ENCODE measurements at regions not wholly inside any gene's neighbourhood (a gene's known extent, or its start where the extent isn't known, plus 50 kb on each side); places are given as distances from the start of the nearest gene placed in this dataset.

DNA sequence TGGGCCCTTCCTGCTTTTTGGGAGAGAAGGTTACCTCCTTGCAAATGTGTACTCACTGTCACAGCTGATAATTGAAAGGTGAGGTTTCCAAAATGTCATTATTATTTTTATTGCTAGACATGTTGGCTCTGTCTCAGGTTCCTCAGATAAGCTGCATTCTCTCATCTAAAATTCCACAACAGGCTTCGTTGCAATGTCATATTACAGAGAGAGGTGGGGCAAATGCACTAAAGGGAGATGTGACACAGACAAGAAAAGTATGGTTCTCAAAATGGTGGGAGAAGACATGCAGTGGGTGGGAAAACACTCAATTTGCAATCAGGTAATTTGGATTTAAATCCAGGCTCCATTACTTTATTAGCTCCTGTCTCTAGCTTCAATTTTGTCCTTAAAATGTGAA lies 256.4 kb upstream of the POU3F2 start:
- DNase-seq, result no peak

DNA sequence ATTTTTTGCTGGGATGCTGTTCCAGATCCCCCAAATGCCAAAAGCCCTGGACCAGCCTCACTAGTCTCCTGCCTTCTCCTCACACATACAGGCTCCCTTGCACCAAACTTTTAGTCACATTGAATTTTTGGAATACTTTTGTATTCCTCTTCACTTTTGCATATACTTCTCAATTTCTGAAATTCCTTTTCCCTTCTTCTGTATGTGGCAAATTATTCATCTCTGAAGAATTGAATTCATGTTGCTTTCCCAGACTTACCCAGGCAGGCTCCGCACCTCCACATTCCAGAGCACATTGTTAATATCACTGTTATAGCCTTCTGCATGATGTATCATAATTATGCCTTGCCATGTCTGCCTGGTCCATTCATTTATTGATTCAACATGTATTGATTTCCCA lies 255.3 kb upstream of the POU3F2 start:
- DNase-seq, result no peak

DNA sequence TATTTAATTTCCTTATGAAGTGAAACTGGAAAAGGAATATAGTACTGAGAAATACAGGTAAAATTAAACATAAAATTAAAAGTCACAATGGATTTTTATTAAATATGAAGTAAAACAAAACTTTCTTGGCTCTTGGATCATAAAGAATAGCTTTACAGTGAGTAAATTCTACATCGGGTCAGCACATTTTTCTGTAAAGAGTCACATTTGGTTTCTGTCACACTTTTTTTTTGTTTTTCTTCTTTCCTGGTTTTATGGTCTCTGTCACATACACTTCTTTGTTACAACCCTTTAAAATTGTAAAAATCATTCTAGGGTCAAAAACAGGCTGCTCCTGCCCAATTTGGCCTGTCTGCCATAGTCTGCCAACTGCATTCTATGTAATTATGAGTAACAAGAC lies 254.4 kb upstream of the POU3F2 start:
- no peak for DNase-seq

DNA sequence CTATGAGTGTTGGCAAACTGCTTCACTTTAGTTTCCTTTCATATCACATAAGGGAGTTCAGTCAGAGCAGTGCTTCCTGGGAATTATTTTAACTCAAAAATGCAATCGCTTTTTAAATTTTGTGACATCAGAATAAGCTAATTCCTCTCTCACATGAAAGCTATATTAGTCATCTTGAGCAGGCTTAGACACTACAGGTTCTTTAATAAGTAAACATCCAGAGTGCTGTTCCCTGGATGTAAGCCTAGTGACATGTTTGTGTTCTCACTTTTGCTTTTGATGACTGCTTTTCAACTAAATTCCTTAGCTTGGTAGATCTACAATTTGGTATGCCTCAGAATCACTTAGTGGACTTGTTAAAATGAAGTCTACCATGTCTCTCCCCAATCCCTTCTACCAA lies 252.7 kb upstream of the POU3F2 start:
- no peak for DNase-seq

DNA sequence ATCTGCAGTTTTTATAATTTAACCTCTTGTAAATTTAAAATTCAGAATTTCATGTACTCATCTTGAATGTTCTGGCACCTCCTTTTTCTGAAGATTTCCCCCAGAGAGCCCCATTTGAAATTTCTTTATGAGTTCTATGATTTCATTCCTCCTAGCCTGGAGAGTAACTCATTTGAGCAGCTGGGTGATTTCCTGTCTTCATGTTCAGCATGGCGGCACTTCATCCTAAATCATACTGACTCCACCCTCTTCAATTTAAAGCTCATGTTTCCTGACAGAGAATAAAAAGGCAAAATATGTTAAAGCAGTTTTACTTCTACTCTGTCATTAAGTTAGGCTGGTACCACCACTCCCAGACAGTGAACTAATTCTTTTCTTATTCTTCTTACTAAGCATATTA lies 250.9 kb upstream of the POU3F2 start:
- no peak for DNase-seq

DNA sequence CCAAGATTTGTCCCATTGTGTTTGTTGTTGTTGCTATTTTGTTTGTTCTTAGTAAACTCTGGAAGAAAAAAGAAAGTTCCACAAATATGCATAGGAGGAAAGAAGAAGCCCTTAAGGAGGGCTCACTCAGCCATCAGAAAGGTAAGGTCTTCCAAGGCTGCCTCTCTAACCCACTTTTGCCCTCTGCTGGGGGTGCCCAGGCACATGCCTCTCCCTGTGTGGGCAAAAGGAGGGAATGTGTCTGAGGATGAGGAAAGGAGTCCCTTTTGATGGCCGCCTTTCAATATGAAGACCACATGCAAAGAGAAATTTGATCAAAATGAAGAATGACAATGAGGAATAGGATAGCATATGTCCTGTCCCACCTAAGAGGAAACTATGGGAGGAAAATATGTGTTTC lies 248.2 kb upstream of the POU3F2 start:
- DNase-seq, result no peak

DNA sequence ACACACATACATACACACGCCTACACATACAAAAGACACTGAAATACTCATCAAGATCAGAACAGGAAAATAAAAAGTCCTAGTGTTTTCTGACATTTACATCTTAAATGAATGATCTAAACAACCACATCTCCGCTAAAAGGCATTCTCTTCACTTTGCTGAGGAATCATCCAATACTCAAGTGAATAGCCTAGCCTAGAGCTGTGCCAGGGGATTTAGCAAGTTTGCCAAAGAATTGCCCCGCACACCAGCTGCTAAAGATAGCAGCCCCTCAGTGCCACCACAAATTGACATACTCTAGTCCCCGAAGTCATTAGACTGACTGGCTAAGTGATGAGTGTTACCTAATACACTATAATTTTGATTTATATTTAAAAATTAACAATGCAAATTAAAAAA lies 246.8 kb upstream of the POU3F2 start:
- DNase-seq, result no peak

DNA sequence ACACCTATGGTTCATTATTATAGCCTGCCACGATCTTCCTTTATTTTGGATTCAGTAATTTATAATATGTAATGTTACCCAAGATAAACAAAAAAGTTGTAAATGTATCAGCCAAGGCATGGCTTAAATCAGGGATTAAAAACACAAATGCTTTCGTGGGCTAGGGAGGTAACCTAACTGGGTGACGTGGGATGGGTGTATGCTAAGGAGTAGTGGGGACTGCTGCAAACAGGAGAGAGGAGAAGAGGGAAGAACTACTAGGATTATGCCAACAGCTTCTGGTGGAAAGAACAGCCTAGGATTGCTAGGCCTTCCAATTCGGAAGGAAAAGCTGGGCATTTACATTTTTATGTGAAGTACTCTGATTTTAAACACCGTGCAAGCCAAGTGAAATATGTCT lies 244.8 kb upstream of the POU3F2 start:
- no peak for DNase-seq

DNA sequence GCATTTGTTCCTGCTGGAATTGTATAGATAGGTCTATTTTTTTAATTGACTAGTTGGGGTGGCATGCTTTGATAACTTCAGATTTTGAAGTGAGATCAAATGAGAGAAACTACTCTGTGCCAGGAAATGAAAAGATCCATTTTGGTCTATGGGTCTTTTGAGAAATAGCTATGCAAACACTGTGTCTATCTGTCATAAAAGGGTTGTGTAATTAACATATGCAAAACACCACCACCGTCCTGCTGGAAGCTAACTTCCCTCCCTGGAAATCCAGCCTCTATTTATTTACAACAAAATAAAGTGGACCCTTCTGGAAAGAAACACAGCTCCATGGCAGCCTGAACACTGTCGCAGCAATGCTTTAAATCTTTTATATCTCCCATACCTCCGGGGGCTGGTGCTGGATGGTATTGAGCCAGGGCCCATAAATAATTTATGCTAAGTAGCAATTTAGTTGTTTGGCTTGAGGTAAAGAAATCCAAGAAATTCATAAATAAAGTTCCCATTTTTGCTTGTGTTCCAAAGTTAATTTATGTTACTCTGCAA lies 244.2 kb upstream of the POU3F2 start:
- no peak for DNase-seq

DNA sequence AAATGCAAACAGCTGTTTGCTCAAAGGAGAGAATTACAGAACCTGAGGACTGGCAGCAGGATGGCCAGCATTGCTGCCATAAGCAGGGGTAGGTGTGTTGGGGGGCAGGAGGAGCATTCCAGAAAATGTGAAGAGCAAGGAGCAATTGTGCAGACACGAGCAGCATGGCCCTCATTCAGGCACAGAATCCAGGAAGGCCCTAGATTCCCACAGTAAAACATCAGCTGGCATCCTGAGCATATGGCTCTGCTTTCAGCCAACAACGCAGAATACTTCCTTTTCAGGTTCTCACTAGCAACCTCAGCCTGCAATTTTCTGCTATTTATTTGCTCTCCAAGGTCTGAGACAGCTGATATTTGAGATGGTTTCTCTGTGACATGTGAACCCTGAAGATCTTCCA lies 243.4 kb upstream of the POU3F2 start:
- no peak for DNase-seq

DNA sequence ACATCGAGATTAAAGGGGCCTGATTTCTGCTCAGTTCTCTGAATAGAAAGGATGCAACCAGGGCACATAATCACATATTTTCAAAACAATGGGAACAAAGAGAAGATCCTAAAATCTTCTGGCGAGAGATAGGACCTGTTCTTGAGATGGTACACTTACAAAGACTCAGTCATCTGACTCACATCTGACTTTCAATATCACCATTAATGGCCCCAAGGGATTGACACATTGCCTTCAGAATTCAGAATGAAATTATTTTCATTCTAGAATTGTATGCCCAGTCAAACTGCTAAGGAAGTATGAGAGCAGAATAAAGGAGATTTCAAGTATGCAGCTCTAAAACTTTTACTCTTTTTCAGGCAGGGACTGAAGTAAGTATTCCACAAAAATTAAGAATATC lies 240.7 kb upstream of the POU3F2 start:
- DNase-seq, result no peak

DNA sequence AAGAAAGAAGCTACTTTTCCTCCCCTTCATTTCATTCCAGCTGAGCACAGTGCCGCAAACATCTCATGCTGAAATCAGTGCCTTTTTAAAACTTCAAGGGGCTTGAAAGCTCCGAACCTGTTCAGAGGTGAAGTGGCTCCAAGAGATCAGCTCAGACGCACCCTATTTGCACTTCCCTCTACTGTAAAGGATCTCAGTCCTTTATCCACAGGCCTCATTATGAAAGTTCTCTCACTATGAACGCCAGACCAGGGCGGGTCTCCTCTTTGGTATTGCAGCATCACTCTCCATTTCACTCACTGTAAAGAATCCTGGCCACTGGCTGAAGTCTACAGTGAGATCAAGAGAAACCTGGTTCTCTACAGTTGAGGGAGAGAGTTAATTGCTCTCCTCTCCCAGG lies 232.7 kb upstream of the POU3F2 start:
- DNase-seq, result no peak

DNA sequence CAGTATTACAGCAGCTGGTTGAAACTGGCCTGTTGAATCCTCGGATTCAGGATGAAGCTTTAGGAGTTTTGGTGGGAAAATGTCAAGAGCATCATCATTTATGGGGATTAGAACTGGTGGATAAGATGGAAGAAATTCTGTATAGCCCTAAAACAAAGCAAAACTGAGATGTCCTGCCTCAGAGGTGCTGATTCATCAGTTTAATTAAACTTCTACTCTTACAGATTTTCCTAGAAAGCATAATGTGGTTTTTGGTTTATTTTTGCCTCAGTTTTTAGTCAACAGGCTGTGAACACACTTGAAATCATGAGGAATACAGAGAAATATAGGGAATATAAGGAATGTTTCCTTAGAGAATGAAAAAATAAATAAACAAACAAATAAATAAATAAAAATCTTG lies 228.7 kb upstream of the POU3F2 start:
- no peak for DNase-seq

DNA sequence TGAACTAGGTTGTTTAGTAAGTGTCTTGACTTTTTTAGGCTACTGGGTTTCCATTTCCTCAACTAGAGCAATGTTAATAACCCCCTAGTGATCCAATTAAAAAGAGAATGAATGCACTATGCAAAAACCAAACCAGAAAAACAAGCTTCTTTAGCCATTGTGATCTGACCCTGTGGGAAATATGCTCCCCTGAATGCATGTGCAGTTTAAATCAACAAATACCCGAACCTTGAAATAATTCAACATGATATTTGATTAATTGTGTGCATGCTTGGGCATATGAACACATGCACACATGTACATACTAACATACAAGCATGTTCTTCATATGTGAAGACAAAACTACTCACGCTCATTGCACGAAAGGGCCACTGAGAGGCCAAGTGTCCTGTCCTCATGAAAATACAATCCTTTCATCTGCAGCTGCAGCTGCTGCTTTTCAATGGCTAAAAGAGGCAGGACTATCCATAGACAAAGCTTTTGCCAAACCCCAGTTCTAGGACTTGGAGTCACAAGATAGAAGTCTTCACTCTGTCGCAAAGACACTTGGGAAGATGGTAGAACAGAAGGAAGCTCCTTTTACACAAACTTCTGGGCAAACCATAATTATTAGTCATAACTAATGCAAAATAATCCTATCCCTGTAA lies 207.1 kb upstream of the POU3F2 start:
- no peak for DNase-seq

DNA sequence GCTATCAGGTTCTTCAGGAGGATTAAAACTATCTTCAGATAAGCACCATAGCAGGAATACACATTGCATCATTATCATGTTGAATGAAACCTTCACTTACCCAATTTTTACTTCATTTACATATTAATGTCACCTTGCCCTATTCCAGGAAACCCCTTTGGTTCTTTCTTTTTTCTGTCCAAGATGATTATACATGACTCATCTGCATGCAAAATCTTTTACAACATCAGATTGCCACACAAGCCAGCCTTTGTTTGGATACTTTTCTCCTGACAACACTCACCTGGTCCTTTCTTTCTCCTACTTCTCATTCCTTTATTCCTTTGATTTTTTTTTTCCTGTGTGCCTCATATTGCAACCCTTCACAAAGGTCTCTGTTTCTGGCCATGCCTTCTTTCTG lies 200.5 kb upstream of the POU3F2 start:
- DNase-seq, result no peak

DNA sequence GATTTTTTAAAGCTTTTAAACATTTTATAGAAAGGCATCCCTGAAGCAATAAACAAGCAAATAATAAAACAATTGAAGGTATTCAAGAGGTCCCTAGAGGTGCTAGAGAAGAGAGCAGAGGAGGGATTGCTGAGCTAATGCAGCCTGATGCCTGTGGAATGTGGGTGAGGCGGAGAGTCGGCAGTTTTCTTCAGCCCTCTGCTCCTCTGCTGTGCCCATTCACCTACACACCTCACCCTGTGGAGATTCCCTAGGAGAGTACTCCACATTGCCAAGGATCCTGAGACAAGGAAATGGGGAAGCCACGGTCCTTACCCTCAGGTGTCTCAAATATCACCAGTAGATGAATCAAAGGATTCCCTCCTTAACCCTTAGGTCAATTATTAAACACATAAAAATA lies 199.8 kb upstream of the POU3F2 start:
- no peak for DNase-seq

DNA sequence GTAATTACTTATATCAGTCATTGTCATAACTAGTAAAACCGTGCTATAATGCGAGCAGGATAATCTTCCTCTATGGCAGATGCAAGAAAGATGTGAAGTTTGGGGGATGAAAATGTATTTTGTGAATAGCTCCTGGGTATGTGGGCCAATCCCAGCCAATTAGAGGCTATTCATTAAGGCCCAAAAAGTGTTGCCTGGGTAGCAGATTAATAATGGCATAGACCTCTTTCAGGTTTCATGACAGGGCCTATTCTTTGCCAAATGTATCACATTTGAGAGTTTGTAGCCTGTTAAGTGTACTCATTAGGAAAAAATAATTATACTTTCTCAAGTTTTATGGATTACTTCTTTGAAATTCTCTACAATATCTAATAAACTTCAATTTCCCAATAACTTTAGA lies 199.2 kb upstream of the POU3F2 start:
- DNase-seq, result no peak

DNA sequence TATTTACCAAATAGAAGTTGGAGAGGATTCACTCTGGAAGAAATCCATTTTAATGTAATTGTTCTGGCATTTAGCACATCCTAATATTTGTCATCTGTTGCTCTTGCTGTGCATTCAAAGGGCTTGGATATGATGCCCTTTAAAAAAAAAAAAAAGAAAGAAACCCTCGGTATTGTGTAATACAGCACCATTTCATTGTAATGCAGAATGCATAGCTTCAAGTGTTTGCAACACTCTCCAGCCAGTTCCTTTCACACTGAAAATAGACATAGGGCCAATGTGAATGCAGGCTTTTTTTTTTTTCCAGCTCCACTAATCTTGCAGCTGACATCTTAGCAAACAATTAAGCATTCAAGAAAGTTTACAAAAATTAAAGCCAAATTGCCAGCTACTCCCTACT lies 197.4 kb upstream of the POU3F2 start:
- no peak for DNase-seq

DNA sequence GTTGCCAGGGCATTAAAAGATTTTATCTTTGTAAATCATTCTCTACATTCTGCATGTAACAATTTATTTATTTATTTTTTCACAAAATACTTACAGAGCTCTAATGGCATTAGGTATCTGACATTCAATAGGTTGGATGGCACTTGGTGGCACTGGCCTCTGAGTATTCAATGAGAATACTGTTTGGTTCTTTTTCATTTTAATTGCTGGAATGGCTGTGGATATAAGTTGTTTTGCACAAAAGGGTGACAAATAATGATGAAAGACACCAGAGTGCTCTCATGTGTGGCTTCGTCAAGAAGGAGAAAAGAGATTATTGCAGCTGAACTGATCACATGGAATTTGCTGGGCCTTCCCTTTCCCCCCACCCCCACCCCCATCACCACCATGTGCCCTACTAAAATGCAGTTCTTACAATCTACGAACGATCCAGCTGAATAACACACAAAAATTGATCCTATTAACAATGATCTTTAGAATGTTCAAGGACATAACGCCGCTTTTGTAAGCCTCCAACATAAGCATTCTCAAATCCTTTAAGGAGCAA lies 195.2 kb upstream of the POU3F2 start:
- no peak for DNase-seq

DNA sequence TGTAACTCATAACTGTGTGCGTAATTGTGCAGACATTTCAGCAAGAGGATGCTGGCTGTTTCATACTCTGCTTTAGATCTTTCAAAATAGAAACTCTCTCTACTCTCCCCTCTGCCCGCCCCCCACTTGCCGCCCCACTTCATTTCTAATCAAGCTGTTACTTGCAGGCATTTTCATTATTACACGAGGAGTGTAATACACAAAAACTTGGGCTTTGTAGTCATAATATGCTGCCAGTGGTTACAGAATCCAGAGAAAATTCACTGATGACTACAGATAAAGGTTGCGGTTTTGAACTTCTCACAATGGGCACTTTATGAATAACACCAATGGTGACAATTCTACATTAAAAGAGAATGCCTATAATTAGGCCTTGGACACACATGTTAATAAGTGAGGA lies 194.0 kb upstream of the POU3F2 start:
- no peak for DNase-seq

DNA sequence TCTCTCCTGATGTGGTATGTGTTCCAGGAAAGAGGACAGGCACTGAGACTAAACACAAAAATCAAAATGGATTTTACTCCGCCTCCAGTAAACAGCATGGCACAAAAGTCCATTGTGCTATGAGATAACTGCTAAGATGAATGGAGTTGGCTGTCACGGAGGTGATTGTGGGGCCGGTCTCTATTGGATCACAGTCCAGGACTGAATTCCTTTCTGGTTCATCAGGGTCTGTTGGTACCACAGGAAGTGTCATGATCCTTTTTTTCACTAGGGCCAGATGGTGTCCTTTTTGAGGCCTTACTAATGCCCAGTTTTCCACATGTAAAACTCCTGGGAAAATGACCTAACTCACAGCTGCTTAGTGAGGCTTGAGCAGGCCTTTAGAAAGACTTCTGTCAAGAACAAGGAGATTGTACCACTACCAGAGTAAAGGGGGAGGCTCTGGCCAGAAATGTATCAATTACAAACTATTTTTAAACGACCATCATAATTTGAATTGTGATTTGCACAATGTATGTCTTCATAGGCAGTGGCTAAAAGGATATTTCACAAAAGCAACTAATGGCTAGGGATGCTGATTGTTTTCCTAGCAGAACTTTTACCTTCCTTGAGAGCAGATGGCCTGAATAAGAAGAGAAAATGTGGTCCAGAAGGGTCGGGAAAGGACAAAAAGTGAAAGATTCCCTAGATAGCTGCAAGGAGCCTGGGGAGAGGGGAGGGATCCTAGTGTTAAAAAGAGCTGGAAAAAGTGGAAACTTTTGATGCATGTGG lies 192.2 kb upstream of the POU3F2 start:
- DNase-seq, result no peak

DNA sequence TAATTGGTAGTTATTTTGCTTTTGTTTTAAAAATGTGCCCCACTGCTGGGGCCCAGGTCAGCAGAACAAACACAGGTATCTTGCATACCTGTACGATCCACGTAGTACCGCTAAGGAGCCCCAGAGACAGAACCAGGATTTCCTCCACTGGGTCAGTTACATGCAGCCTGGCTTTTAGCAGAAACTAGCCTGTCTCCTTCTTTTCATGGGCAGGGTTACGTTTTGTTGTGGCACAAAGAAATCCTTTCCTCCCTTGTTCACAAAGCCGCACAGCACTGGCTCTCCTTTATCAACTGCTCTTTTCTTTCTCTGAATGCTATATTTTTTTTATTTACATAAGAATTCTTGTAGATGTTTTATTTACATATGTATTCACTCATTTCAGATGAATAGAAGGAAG lies 190.3 kb upstream of the POU3F2 start:
- no peak for DNase-seq

DNA sequence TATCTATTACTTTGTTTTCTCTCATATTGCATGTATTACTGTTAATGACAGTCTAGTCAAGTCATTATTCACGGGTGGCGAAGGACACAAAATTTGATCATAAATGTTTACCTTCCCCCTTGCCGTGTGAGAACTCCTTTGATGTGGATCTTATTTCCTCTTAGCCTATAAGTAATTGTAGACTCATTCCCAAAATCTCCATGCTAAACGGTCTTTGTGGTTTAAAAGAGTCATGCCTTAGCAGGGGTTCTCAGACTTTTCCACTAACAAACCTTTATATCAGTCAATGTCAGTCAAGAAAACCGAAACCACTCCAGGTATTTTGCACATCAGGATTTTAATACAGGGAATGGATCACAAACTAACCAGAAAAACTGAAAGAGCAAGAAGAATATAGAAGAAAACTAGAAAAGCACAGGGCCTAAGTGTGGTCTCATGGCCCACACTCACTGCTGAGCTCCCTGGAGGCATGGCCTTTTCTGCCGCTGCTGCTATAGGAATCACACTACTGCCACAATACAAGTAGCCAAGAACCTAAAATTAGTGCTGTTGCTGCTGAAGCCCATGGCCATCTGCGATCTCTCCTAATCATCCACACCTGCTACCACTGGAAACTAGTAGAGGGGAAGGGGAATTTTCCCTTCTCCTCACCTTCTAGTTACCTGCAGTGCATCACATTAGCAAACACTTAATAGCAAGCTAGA lies 186.0 kb upstream of the POU3F2 start:
- no peak for DNase-seq

DNA sequence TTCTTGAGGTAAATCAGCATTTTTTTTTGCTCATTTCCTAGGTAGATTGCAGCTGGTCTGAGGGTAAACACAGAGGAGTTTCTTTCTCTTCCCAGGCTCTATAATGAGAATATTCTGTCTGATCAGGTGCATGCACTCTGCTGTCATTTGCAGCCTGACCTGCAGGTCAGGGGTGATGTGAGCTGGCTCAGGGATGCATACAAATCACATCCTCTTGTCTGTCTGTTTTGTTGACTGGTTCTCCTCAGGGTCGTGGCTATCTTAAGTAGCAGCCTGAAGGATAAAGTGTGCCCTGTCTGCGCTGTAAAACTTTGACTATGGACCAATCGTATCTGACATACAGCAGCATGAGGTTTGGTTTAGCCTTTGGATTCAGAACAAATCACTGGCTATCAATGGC lies 183.4 kb upstream of the POU3F2 start:
- no peak for DNase-seq
